Neural progenitor cell (in vitro differentiated cells): ENCODE measurements at regions not wholly inside any gene's neighbourhood (a gene's known extent, or its start where the extent isn't known, plus 50 kb on each side); places are given as distances from the start of the nearest gene placed in this dataset.
"Not testable (repeated sequence)": the region's sequence is repeated elsewhere in the genome, so short reads cannot be mapped to it uniquely, and the experiment has no call there.

Experiments used
- DNase-seq: peaks from one replicate; pipeline ENCODE4 v3.0.0-alpha.2; 2016; ENCODE audit warnings: low spot score
- H2AFZ ChIP-seq: fragments of 200-600 bp; sonication (generic); replicated peaks from 2 replicates; pipeline ENCODE4 v1.6.1; 2016; ENCODE audit warnings: antibody characterized with exemption
- H3F3A ChIP-seq: fragments of 200-600 bp; sonication (generic); 2 replicates; pipeline ENCODE4 v1.6.1; 2016; ENCODE audit warnings: antibody characterized with exemption, low read depth
- H3K27ac ChIP-seq: fragments of 200-600 bp; sonication (generic); 2 replicates; pipeline ENCODE4 v1.5.1; 2016; ENCODE audit warnings: mild to moderate bottlenecking
- H3K27me3 ChIP-seq: fragments of 200-600 bp; sonication (generic); 2 replicates; pipeline ENCODE4 v1.6.1; 2016; ENCODE audit warnings: mild to moderate bottlenecking, moderate library complexity
- H3K36me3 ChIP-seq: fragments of 200-600 bp; sonication (generic); 2 replicates; pipeline ENCODE4 v1.5.1; 2016
- H3K4me1 ChIP-seq: fragments of 200-600 bp; sonication (generic); 2 replicates; pipeline ENCODE4 v1.6.1; 2016; ENCODE audit warnings: mixed run types
- H3K4me2 ChIP-seq: fragments of 200-600 bp; sonication (generic); 2 replicates; pipeline ENCODE4 v1.6.1; 2016
- H3K4me3 ChIP-seq: fragments of 200-600 bp; sonication (generic); 2 replicates; pipeline ENCODE4 v1.5.1; 2016
- H3K79me2 ChIP-seq: fragments of 200-600 bp; sonication (generic); 2 replicates; pipeline ENCODE4 v1.6.1; 2016; ENCODE audit warnings: low read depth
- H3K9ac ChIP-seq: fragments of 200-600 bp; sonication (generic); 2 replicates; pipeline ENCODE4 v1.6.1; 2016
- H3K9me3 ChIP-seq: fragments of 200-600 bp; sonication (generic); 2 replicates; pipeline ENCODE4 v1.5.1; 2016; ENCODE audit warnings: low read depth
- H4K20me1 ChIP-seq: fragments of 200-600 bp; sonication (generic); 2 replicates; pipeline ENCODE4 v1.6.1; 2016; ENCODE audit warnings: low read depth
- H3K27ac Mint-ChIP-seq: 3 replicates; pipeline ENCODE4 v1.8.0; 2021; ENCODE audit warnings: mixed read lengths
- H3K27me3 Mint-ChIP-seq: 2 replicates; pipeline ENCODE4 v1.8.0; 2022; ENCODE audit warnings: low read depth, mild to moderate bottlenecking, inconsistent platforms, moderate library complexity, mixed read lengths; ENCODE audit not compliant: insufficient read depth
- H3K36me3 Mint-ChIP-seq: 3 replicates; pipeline ENCODE4 v1.8.0; 2021; ENCODE audit warnings: mixed read lengths
- H3K4me1 Mint-ChIP-seq: 3 replicates; pipeline ENCODE4 v1.8.0; 2021; ENCODE audit warnings: mixed read lengths
- H3K4me3 Mint-ChIP-seq: 3 replicates; pipeline ENCODE4 v1.8.0; 2021; ENCODE audit warnings: mild to moderate bottlenecking, moderate library complexity, mixed read lengths
- H3K9me3 Mint-ChIP-seq: 3 replicates; pipeline ENCODE4 v1.8.0; 2020; ENCODE audit warnings: mixed read lengths
- EZH2 ChIP-seq: fragments of 200-600 bp; sonication (generic); IDR thresholded peaks from 2 replicates; pipeline ENCODE4 v1.6.1; 2017; ENCODE audit warnings: antibody characterized with exemption, mild to moderate bottlenecking, moderate library complexity
- EZH2phosphoT487 ChIP-seq: fragments of 200-600 bp; sonication (generic); IDR thresholded peaks from 2 replicates; pipeline ENCODE4 v1.6.1; 2017; ENCODE audit warnings: antibody characterized with exemption
- TF ChIP-seq, protein P1 (sequence below): fragments of 200-600 bp; sonication (generic); IDR thresholded peaks from 2 replicates; pipeline ENCODE4 v1.5.1; 2017; ENCODE audit warnings: antibody characterized with exemption, mild to moderate bottlenecking

GRCh38 chr9:89680547-89681467 is 76.0 kb downstream of the GADD45G start:
- Mint-ChIP-seq H3K27me3 (peaks cover 45% of the 10 kb centered on the region), H3K4me3 (no peak overlapping the region), H3K27ac (no peak overlapping the region), H3K4me1 (peaks cover 57% of the 10 kb centered on the region), H3K9me3 (peaks cover 4% of the 10 kb centered on the region), H3K36me3 (no peaks in the 10 kb centered on the region)
- Histone ChIP-seq H4K20me1 (peaks cover 32% of the 10 kb centered on the region), H3K79me2 (no peaks in the 10 kb centered on the region), H3K4me1 (peaks cover 31% of the 10 kb centered on the region), H3K36me3 (no peaks in the 10 kb centered on the region), H3K9ac (no peak overlapping the region), H3F3A (peaks cover 29% of the 10 kb centered on the region), H3K4me2 (no peak overlapping the region), H3K4me3 (no peak overlapping the region), H3K27me3 (peaks cover 58% of the 10 kb centered on the region), H3K27ac (no peak overlapping the region), H2AFZ (no peak overlapping the region), H3K9me3 (no peaks in the 10 kb centered on the region)
- no peak for DNase-seq
- TF ChIP-seq, protein P1, sequence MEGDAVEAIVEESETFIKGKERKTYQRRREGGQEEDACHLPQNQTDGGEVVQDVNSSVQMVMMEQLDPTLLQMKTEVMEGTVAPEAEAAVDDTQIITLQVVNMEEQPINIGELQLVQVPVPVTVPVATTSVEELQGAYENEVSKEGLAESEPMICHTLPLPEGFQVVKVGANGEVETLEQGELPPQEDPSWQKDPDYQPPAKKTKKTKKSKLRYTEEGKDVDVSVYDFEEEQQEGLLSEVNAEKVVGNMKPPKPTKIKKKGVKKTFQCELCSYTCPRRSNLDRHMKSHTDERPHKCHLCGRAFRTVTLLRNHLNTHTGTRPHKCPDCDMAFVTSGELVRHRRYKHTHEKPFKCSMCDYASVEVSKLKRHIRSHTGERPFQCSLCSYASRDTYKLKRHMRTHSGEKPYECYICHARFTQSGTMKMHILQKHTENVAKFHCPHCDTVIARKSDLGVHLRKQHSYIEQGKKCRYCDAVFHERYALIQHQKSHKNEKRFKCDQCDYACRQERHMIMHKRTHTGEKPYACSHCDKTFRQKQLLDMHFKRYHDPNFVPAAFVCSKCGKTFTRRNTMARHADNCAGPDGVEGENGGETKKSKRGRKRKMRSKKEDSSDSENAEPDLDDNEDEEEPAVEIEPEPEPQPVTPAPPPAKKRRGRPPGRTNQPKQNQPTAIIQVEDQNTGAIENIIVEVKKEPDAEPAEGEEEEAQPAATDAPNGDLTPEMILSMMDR = no peak
- no peak for TF ChIP-seq EZH2phosphoT487
- no peak for TF ChIP-seq EZH2

GRCh38 chr9:89681468-89681859 is 76.7 kb downstream of the GADD45G start:
- H3K4me2 ChIP-seq, H3K27ac Mint-ChIP-seq, H3K9me3 Mint-ChIP-seq, H3K4me3 ChIP-seq, H3K4me3 Mint-ChIP-seq, H3K9me3 ChIP-seq, H2AFZ ChIP-seq, H3K9ac ChIP-seq, H3K36me3 ChIP-seq, H3K36me3 Mint-ChIP-seq, H3K79me2 ChIP-seq, DNase-seq, H3K27ac ChIP-seq: not testable (repeated sequence)
- Histone ChIP-seq H3K27me3 (peaks cover 52% of the 10 kb centered on the region), H3K4me1 (peaks cover 24% of the 10 kb centered on the region), H4K20me1 (peaks cover 25% of the 10 kb centered on the region), H3F3A (peaks cover 26% of the 10 kb centered on the region)
- peaks cover 45% of the 10 kb centered on the region for H3K27me3 Mint-ChIP-seq
- peaks cover 54% of the 10 kb centered on the region for H3K4me1 Mint-ChIP-seq

- Mint-ChIP-seq H3K36me3 (no peaks in the 10 kb centered on the region), H3K27me3 (peaks cover 41% of the 10 kb centered on the region), H3K4me3 (no peak overlapping the region), H3K27ac (no peak overlapping the region), H3K9me3 (peaks cover 4% of the 10 kb centered on the region), H3K4me1 (peaks cover 36% of the 10 kb centered on the region)
- no peak for TF ChIP-seq EZH2
- TF ChIP-seq EZH2phosphoT487 = no peak
- TF ChIP-seq, protein P1 = no peak
- no peak for DNase-seq
- H3F3A ChIP-seq = peaks cover 9% of the 10 kb centered on the region
- H3K36me3 ChIP-seq = no peaks in the 10 kb centered on the region
- H3K9ac ChIP-seq = no peak overlapping the region
- no peak overlapping the region for H3K4me2 ChIP-seq
- H4K20me1 ChIP-seq = peaks cover 7% of the 10 kb centered on the region
- no peak overlapping the region for H3K4me3 ChIP-seq
- H2AFZ ChIP-seq = no peak overlapping the region
- peaks cover 6% of the 10 kb centered on the region for H3K4me1 ChIP-seq
- H3K9me3 ChIP-seq = no peaks in the 10 kb centered on the region
- no peaks in the 10 kb centered on the region for H3K79me2 ChIP-seq
- H3K27me3 ChIP-seq = peaks cover 35% of the 10 kb centered on the region
- no peak overlapping the region for H3K27ac ChIP-seq
These were observed 78.8 kb downstream of the GADD45G start for GRCh38 chr9:89683626-89684025.

DNA sequence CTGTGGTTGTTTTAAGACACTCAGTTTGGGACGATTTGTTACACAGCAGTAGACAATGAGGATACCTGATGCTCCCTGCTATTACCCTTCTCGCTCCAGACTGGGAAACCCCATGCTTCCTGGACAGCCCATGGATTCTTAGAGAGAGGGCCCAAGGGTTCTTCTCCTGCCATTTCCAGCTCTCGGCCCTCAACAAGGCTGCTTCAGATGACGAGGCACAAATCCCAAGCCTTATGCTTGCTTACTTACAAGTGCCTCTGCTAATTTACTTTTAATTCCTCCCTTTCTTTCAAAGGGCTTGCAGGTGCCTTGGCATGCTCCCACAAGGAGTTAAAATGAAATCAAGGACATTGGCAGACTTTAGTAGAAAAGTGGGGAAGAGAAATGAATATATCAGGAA is 79.4 kb downstream of the GADD45G start:
- Histone ChIP-seq H3K27me3 (peaks cover 30% of the 10 kb centered on the region), H3K4me3 (no peak overlapping the region), H3F3A (peaks cover 3% of the 10 kb centered on the region), H4K20me1 (peaks cover under 1% of the 10 kb centered on the region), H3K27ac (no peak overlapping the region), H3K4me1 (no peaks in the 10 kb centered on the region), H3K4me2 (no peak overlapping the region), H3K9me3 (no peaks in the 10 kb centered on the region), H3K36me3 (no peaks in the 10 kb centered on the region), H2AFZ (no peak overlapping the region), H3K79me2 (no peaks in the 10 kb centered on the region), H3K9ac (no peak overlapping the region)
- no peaks in the 10 kb centered on the region for H3K36me3 Mint-ChIP-seq
- TF ChIP-seq EZH2 = no peak
- TF ChIP-seq EZH2phosphoT487 = no peak
- TF ChIP-seq, protein P1 = no peak
- H3K4me3 Mint-ChIP-seq = no peak overlapping the region
- peaks cover 4% of the 10 kb centered on the region for H3K9me3 Mint-ChIP-seq
- peaks cover 38% of the 10 kb centered on the region for H3K27me3 Mint-ChIP-seq
- no peak for DNase-seq
- peaks cover 30% of the 10 kb centered on the region for H3K4me1 Mint-ChIP-seq
- H3K27ac Mint-ChIP-seq = no peak overlapping the region
